HG03575 (cell line): ENCODE measurements at regions not wholly inside any gene's neighbourhood (a gene's known extent, or its start where the extent isn't known, plus 50 kb on each side); places are given as distances from the start of the nearest gene placed in this dataset.

Source experiments
- ATAC-seq: cut with Tn5 transposase; IDR thresholded peaks from one replicate; pipeline ENCODE4 v1.9.1; 2021; ENCODE audit not compliant: unreplicated experiment, insufficient number of reproducible peaks, low FRiP score; ENCODE audit errors: extremely low read depth

GRCh38 chr15:70400766-70401541 lies 303.2 kb upstream of the TLE3 start:
- ATAC-seq: no peak

GRCh38 chr15:70399204-70399603 lies 301.5 kb upstream of the TLE3 start:
- ATAC-seq: no peak

GRCh38 chr15:70398694-70399093 lies 301.0 kb upstream of the TLE3 start:
- no peak for ATAC-seq

DNA sequence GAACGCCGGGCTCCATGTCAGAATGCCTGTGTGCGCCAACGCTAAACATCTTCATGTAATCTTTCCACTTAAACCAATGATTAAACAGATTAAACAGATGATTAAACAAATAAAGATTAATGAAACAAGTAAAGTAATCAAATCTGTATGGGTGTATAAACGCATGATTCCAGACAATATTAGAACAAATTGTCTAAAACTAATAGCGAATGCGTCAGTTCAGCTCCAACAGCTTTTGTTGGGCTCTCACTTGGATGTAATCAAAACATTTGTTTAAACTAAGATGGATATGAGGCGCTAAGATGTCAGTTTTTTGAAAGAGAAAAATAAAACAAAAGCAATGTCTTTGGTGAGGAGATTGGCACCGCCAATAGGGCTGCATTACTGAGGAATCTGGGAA lies 299.1 kb upstream of the TLE3 start:
- no peak for ATAC-seq

GRCh38 chr15:70395164-70395563 lies 297.4 kb upstream of the TLE3 start:
- ATAC-seq: no peak

- ATAC-seq: no peak
Observed at GRCh38 chr15:70390723-70391122, 293.0 kb upstream of the TLE3 start.

GRCh38 chr15:70387993-70388392 lies 290.3 kb upstream of the TLE3 start:
- no peak for ATAC-seq

- no peak for ATAC-seq
Observed at GRCh38 chr15:70387081-70387480, 289.4 kb upstream of the TLE3 start.

DNA sequence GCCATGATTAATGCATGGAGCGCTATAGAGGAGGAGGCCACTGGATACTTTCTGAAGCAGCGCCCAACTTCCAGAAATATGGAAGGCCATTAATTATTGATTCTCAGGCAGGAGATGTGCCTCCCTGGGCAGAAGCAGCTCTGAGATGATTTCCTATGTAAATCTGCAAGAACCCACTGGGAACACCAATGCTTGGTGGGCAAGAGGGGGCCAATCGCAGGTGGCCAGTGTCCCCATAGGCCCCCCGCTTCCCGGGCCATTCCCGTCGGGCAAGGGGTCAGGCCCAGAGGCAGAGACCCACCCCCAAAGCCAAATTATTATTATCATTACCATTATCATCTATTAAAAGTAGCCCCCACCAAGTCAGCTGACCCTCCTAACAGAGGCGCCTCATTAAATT lies 288.0 kb upstream of the TLE3 start:
- no peak for ATAC-seq

DNA sequence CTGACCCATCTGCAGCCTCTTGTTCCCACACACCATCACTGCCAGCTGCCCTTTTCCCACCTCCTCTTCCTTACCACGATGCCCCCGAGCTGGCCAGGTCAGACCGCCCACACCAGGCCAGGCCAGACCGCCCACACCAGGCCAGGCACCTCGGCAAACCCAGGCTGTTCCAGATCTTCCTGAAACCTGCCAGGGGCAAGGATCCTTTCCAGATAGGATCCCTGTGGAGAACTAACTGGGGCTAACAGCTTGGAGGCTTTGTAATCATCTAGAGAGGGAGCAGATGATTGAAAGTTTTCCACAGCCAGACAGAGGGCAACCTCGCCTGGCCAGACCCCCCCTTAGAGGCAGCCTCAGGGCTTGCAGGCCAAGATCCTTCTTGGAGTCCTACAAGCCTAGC lies 287.3 kb upstream of the TLE3 start:
- ATAC-seq: no peak

GRCh38 chr15:70383856-70384255 lies 286.1 kb upstream of the TLE3 start:
- no peak for ATAC-seq

DNA sequence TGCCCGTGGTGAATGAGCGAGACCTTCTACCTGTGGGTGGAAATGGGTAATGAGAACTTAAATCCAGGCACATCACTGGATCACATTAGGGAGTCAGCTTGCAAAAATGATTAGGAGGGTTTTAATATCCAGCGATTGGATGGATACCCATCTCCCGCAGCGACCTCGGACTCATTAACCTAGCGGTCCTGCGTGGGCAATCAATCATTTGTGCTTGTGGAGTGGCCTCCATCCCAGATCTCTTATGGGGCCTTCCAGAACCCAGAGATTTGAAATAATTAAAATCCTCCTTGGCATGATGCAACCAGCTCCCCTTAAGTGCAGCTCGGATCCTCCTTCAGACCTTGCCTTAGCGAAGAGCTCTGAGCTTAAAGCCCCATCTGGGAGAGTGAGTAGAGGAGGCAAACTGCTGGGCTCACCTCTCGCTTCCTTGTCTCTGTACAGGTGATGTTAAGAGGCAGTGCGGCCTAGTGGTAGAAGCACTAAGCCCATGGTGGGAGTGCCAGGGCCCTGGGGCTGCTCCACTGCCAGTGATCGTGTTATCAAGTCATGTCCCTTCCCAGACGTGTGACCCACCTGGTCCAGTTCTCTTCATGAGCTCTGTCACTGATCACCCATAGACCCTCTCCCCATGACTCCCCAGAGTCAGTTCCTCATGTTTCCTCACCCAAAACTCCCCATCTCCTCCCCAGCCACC lies 285.2 kb upstream of the TLE3 start:
- no peak for ATAC-seq

- ATAC-seq: no peak
Observed at GRCh38 chr15:70382009-70382749, 284.5 kb upstream of the TLE3 start.

- no peak for ATAC-seq
Observed at GRCh38 chr15:70379938-70380883, 282.5 kb upstream of the TLE3 start.

DNA sequence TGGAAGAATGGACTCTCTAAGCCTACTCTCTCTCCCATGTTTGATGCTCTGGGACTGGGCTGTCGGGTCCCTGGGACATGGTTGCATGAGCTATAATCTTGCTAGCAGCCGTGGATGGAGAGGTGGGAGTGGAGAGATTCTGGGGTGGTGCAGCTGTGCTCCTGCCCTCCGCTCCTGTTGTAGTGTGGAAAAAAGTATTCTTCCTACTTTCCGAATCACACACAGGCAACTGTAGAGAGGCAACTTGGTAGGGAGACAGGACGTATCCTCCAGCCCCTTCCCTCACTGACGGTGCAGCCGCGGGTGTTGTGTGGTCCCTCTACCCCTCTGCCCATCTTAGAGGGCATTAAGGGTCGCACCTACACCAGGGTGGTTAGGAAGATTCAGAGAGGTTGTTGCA lies 281.4 kb upstream of the TLE3 start:
- ATAC-seq: no peak

DNA sequence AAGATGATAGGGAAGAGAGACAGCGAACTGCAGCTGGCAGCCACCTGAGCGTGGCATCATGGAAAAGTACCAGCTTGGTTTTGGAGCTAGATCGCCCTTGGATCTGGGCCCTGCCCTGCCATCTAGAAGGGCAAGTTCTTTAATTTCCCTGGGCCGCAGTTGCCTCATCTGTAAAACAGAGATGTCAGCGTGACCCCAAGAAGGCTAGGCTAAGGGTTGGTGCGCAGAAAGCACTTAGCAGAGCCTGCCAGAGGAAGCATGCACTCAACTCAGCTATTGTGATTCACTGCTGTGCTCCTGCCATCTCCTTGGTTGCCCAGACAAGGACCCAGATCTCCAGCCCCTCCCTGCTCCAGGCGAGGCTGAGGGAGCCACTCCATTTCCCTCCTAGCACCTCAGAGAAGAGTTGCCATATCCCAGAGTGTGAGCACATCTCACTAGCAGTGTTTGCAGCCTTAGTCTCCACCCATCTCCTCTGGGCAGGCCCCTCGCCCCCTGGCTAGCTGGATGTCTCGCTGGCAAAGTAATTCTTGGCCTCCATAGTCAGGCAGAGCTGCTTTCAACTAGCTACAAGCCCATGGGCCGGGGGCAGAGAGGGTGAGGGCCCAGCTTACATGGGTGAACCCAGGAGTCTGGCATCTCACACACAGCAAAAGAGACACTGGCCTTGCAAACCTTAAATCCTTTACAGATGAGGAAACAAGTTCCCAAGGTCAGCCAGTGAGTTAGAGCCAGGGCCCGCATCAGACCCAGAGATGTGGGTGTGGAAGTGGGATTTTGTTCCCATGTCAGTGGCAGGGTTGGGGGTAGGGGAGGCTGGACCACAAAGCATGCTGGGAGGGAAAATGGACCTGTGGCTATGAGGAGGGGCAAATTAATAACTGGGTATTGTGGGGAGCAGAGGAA lies 280.7 kb upstream of the TLE3 start:
- ATAC-seq: no peak

DNA sequence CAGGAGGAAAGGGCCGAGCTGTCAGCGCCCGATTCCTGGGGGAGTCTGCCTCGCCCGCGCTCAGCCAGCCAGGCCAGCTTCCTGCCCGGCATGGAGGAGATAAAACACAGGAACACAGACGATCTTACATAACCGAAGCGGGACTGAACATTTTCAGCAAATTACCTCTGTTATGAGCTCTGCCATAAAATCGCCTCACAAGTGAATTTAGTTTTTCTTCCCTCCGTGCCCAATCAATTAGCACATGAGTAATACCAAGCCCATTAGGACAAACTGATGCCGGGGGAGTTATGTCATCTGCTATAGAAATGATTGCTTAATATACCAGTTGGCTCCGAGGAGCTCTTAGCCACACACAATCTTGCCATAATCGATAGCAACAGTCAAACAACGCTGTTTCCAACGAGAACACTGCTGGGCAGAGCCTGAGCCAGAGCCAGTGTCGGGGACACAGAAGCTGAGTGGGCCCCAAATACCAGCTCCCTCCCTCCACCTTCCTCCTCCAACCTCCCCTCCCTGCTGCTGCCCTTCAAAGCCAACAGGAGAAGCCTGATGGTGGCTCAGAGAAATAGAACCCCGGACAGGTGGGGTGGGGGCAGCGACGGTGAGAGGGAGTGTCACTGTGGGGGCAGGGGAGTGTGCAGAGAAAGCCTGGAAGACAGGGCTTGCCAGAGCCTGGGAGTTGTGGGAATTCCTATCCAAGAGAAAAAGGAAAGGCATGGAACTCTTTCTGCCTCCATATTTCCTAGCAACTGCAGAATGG lies 279.4 kb upstream of the TLE3 start:
- ATAC-seq: no peak
